ENCODE measurements at regions not wholly inside any gene's neighbourhood (a gene's known extent, or its start where the extent isn't known, plus 50 kb on each side); places are given as distances from the start of the nearest gene placed in this dataset.

GRCh38 chr20:51249781-51250180 lies 226.9 kb upstream of the KCNG1 start:
- no peak for TF ChIP-seq CTCF (IDR thresholded peaks at IDR 0.05; ENCODE audit: low read depth, low read length, missing control alignments)

GRCh38 chr20:51249215-51249614 lies 226.3 kb upstream of the KCNG1 start:
- no peak overlapping the region for H3K4me3 ChIP-seq (ENCODE audit: low read depth, low read length)
- in situ Hi-C loops (cut with HindIII; ENCODE audit: low sequenced_read_pairs) = no loop called here
- DNase-seq (ENCODE audit: low read depth) = no peak
- no peak for TF ChIP-seq CTCF (IDR thresholded peaks at IDR 0.05; ENCODE audit: low read depth, low read length, missing control alignments)

More at GRCh38 chr20:51249781-51250180, 226.9 kb upstream of the KCNG1 start:
- DNase-seq (ENCODE audit: low read depth) = no peak
- H3K4me3 ChIP-seq (ENCODE audit: low read depth, low read length) = no peak overlapping the region
- in situ Hi-C loops (cut with HindIII; ENCODE audit: low sequenced_read_pairs) = no loop called here

- in situ Hi-C loops (cut with HindIII; ENCODE audit: low sequenced_read_pairs) = loop anchor here (5.0 kb wide), 1 partner anchor 77 kb away; no protein-coding TSS in a partner anchor
- DNase-seq (ENCODE audit: low read depth) = no peak
- H3K4me3 ChIP-seq (ENCODE audit: low read depth, low read length) = no peak overlapping the region
- TF ChIP-seq CTCF (IDR thresholded peaks at IDR 0.05; ENCODE audit: low read depth, low read length, missing control alignments) = no peak
Measured at GRCh38 chr20:51244466-51244865, 221.6 kb upstream of the KCNG1 start.

- TF ChIP-seq CTCF (IDR thresholded peaks at IDR 0.05; ENCODE audit: low read depth, low read length, missing control alignments) = no peak
- no peak overlapping the region for H3K4me3 ChIP-seq (ENCODE audit: low read depth, low read length)
- DNase-seq (ENCODE audit: low read depth) = no peak
- in situ Hi-C loops (cut with HindIII; ENCODE audit: low sequenced_read_pairs) = no loop called here
Measured at GRCh38 chr20:51238675-51239305, 215.9 kb upstream of the KCNG1 start.

GRCh38 chr20:51237791-51238190 lies 214.9 kb upstream of the KCNG1 start:
- in situ Hi-C loops (cut with HindIII; ENCODE audit: low sequenced_read_pairs) = no loop called here
- no peak for DNase-seq (ENCODE audit: low read depth)
- no peak for TF ChIP-seq CTCF (IDR thresholded peaks at IDR 0.05; ENCODE audit: low read depth, low read length, missing control alignments)
- no peak overlapping the region for H3K4me3 ChIP-seq (ENCODE audit: low read depth, low read length)

- no peak overlapping the region for H3K4me3 ChIP-seq (ENCODE audit: low read depth, low read length)
- no peak for TF ChIP-seq CTCF (IDR thresholded peaks at IDR 0.05; ENCODE audit: low read depth, low read length, missing control alignments)
- no peak for DNase-seq (ENCODE audit: low read depth)
- in situ Hi-C loops (cut with HindIII; ENCODE audit: low sequenced_read_pairs) = no loop called here
Measured at GRCh38 chr20:51237278-51237677, 214.4 kb upstream of the KCNG1 start.

Data from astrocyte of the cerebellum (primary cell).